OCI-LY7 (cell line): ENCODE measurements at regions not wholly inside any gene's neighbourhood (a gene's known extent, or its start where the extent isn't known, plus 50 kb on each side); places are given as distances from the start of the nearest gene placed in this dataset.

Source experiments
- BruUV-seq: library from RNA; stranded (reverse); fragments of 400-500 nt; replicated peaks from 2 replicates; lab custom pipeline; 2021; lab: Mats Ljungman, UMichigan
- CTCF ChIA-PET: fragments of 300-600 bp; sonication (Branson Sonifier 250); formaldehyde crosslinking; loops from one replicate; lab custom pipeline; 2022; ENCODE audit warnings: antibody characterized with exemption; ENCODE audit not compliant: unreplicated experiment; lab: Charles Lee
- POLR2A ChIA-PET: fragments of 300-600 bp; sonication (Branson Sonifier 250); formaldehyde crosslinking; loops from one replicate; lab custom pipeline; 2022; ENCODE audit warnings: antibody characterized with exemption; lab: Charles Lee
- DNase-seq: peaks from one replicate; pipeline ENCODE4 v3.0.0-alpha.2; 2015; ENCODE audit warnings: low spot score
- H2AFZ ChIP-seq: fragments of 200-600 bp; sonication (generic), shearing (Covaris generic); 2 replicates; pipeline ENCODE4 v1.6.1; 2014; ENCODE audit warnings: mild to moderate bottlenecking, antibody characterized with exemption, low read length, moderate library complexity
- H3K27ac ChIP-seq: fragments of 200-600 bp; sonication (generic); 2 replicates; pipeline ENCODE4 v1.5.1; 2014; ENCODE audit warnings: mixed run types, low read depth, mild to moderate bottlenecking, moderate library complexity, low read length, inconsistent platforms; ENCODE audit not compliant: poor library complexity, severe bottlenecking
- H3K36me3 ChIP-seq: fragments of 200-600 bp; sonication (generic); 2 replicates; pipeline ENCODE4 v1.6.1; 2014; ENCODE audit warnings: mild to moderate bottlenecking, antibody characterized with exemption, low read length, moderate library complexity, mixed read lengths; ENCODE audit not compliant: insufficient read depth
- H3K4me1 ChIP-seq: fragments of 200-600 bp; sonication (generic); 2 replicates; pipeline ENCODE4 v1.5.1; 2014; ENCODE audit warnings: mild to moderate bottlenecking, low read length; ENCODE audit not compliant: insufficient read depth, poor library complexity, severe bottlenecking
- H3K4me2 ChIP-seq: fragments of 200-600 bp; sonication (generic); 2 replicates; pipeline ENCODE4 v1.6.1; 2014; ENCODE audit warnings: mild to moderate bottlenecking, low read length
- H3K4me3 ChIP-seq: fragments of 200-600 bp; sonication (generic); 2 replicates; pipeline ENCODE4 v1.5.1; 2014; ENCODE audit warnings: mild to moderate bottlenecking, low read depth, low read length; ENCODE audit not compliant: poor library complexity, severe bottlenecking
- H3K79me2 ChIP-seq: fragments of 200-600 bp; sonication (generic); 2 replicates; pipeline ENCODE4 v1.6.1; 2016; ENCODE audit warnings: low read depth, mild to moderate bottlenecking, low read length, moderate library complexity, mixed read lengths; ENCODE audit not compliant: insufficient read depth
- H3K9me2 ChIP-seq: fragments of 200-600 bp; sonication (generic); 2 replicates; pipeline ENCODE4 v1.6.1; 2016; ENCODE audit warnings: mild to moderate bottlenecking, low read length, mixed read lengths; ENCODE audit not compliant: insufficient read depth
- H3K9me3 ChIP-seq: fragments of 200-600 bp; sonication (generic); 2 replicates; pipeline ENCODE4 v1.6.1; 2014; ENCODE audit warnings: mild to moderate bottlenecking, mixed run types, low read length, mixed read lengths
- H4K20me1 ChIP-seq: fragments of 200-600 bp; sonication (generic); 2 replicates; pipeline ENCODE4 v1.6.1; 2014; ENCODE audit warnings: mild to moderate bottlenecking, antibody characterized with exemption, low read length, moderate library complexity, mixed read lengths; ENCODE audit not compliant: insufficient read depth
- EZH2phosphoT487 ChIP-seq: fragments of 200-600 bp; sonication (generic); IDR thresholded peaks from 2 replicates; pipeline ENCODE4 v1.6.1; 2018; ENCODE audit warnings: low read depth, borderline replicate concordance, mild to moderate bottlenecking, mixed run types, antibody characterized with exemption, low read length, moderate library complexity, mixed read lengths
- intact Hi-C: fragments of 100-400 bp; cut with micrococcal nuclease; formaldehyde crosslinking; loops from one replicate; pipeline ENCODE4 v1.10.0; 2022; ENCODE audit not compliant: unreplicated experiment
- TF ChIP-seq, protein P1 (sequence below): fragments of 200-600 bp; sonication (generic); conservative IDR thresholded peaks from 2 replicates; pipeline ENCODE4 v1.5.1; 2014; ENCODE audit warnings: mild to moderate bottlenecking, antibody characterized with exemption, low read length, moderate library complexity, mixed read lengths

DNA sequence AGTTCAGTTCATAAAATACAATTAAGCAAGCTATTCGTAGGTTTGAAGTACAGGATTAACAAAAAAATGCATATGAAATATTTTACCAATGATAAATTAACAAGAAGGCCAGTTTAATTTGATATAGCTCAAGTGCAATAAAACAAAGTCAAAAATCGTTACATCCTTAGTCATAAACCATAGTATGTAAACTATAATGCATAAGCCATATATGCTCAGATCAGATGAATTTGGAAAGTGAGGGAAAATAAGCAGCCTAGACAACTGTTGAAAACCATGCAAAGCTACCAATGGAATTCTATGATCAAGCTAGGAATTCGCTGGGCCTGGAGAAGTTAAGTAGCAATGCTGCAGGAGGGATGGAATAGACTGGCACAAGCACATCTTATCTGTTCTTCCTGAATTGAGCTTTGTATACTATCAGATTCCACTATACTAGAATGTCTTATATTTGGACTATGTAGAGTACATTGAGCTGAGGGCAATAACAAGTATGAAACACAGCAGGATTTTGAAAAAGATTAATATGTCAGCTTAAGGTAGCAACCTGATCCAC, 682.0 kb downstream of the IRS1 start:
- Histone ChIP-seq H3K9me2 (no peaks in the 10 kb centered on the region), H3K4me2 (no peak overlapping the region), H3K79me2 (no peaks in the 10 kb centered on the region), H2AFZ (no peak overlapping the region), H3K27ac (no peak overlapping the region), H3K36me3 (no peaks in the 10 kb centered on the region), H4K20me1 (no peaks in the 10 kb centered on the region), H3K4me1 (no peaks in the 10 kb centered on the region), H3K9me3 (no peaks in the 10 kb centered on the region), H3K4me3 (no peak overlapping the region)
- POLR2A ChIA-PET: interaction anchor here (0.6 to 0.9 kb wide), 3 partner anchors 14 to 87 kb away, joined by 3 to 5 read pairs (median 3); no protein-coding TSS in a partner anchor
- BruUV-seq: no TSS peak
- no peak for DNase-seq
- TF ChIP-seq, protein P1, sequence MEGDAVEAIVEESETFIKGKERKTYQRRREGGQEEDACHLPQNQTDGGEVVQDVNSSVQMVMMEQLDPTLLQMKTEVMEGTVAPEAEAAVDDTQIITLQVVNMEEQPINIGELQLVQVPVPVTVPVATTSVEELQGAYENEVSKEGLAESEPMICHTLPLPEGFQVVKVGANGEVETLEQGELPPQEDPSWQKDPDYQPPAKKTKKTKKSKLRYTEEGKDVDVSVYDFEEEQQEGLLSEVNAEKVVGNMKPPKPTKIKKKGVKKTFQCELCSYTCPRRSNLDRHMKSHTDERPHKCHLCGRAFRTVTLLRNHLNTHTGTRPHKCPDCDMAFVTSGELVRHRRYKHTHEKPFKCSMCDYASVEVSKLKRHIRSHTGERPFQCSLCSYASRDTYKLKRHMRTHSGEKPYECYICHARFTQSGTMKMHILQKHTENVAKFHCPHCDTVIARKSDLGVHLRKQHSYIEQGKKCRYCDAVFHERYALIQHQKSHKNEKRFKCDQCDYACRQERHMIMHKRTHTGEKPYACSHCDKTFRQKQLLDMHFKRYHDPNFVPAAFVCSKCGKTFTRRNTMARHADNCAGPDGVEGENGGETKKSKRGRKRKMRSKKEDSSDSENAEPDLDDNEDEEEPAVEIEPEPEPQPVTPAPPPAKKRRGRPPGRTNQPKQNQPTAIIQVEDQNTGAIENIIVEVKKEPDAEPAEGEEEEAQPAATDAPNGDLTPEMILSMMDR: no peak
- no peak for TF ChIP-seq EZH2phosphoT487
- intact Hi-C loops: no loop called here
- CTCF ChIA-PET: no interaction called here

- ChIA-PET POLR2A (interaction anchor here (0.5 to 1.2 kb wide), 2 partner anchors 9 to 1117 kb away, joined by 4 to 5 read pairs; no protein-coding TSS in a partner anchor), CTCF (no interaction called here)
- intact Hi-C loops: no loop called here
Observed at GRCh38 chr2:226116346-226116745, 683.3 kb downstream of the IRS1 start.

DNA sequence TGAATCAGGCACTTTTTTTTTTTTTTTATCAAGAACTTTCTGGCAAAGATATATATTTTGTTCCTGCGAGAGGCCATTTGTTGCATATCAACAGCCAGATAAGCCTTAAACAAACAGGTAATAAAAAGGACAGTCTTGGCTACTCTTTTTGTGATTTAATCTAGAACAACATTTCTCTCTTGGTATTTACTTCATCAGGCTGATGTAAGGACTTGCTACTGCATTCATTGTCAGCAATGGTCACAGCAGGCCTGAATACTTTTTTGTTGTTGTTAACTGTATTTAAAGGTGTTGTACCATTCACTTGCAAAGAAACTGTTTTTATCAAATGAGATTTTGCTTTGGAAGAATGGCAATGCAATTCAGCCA, 683.8 kb downstream of the IRS1 start:
- no peak overlapping the region for H3K4me2 ChIP-seq
- ChIA-PET CTCF (no interaction called here), POLR2A (interaction anchor here (1.2 kb wide), 1 partner anchor 10 kb away, joined by 4 read pairs; no protein-coding TSS in a partner anchor)
- H3K9me3 ChIP-seq: no peaks in the 10 kb centered on the region
- intact Hi-C loops: no loop called here
- no peaks in the 10 kb centered on the region for H3K79me2 ChIP-seq
- H3K36me3 ChIP-seq: no peaks in the 10 kb centered on the region
- no peaks in the 10 kb centered on the region for H3K4me1 ChIP-seq
- H2AFZ ChIP-seq: no peak overlapping the region
- no TSS peak for BruUV-seq
- H3K4me3 ChIP-seq: no peak overlapping the region
- TF ChIP-seq, protein P1: no peak
- TF ChIP-seq EZH2phosphoT487: no peak
- DNase-seq: no peak
- H3K27ac ChIP-seq: no peak overlapping the region
- no peaks in the 10 kb centered on the region for H3K9me2 ChIP-seq
- H4K20me1 ChIP-seq: no peaks in the 10 kb centered on the region

More at GRCh38 chr2:226116346-226116745, 683.3 kb downstream of the IRS1 start:
- BruUV-seq: no TSS peak
- H4K20me1 ChIP-seq: no peaks in the 10 kb centered on the region
- DNase-seq: no peak
- H3K4me3 ChIP-seq: no peak overlapping the region
- no peaks in the 10 kb centered on the region for H3K79me2 ChIP-seq
- no peak overlapping the region for H3K27ac ChIP-seq
- no peaks in the 10 kb centered on the region for H3K4me1 ChIP-seq
- H3K9me2 ChIP-seq: no peaks in the 10 kb centered on the region
- H3K4me2 ChIP-seq: no peak overlapping the region
- no peaks in the 10 kb centered on the region for H3K9me3 ChIP-seq
- no peaks in the 10 kb centered on the region for H3K36me3 ChIP-seq
- H2AFZ ChIP-seq: no peak overlapping the region
- TF ChIP-seq, protein P1: no peak
- TF ChIP-seq EZH2phosphoT487: no peak
